ENCODE measurements at regions not wholly inside any gene's neighbourhood (a gene's known extent, or its start where the extent isn't known, plus 50 kb on each side); places are given as distances from the start of the nearest gene placed in this dataset.

GRCh38 chr4:164359881-164360280 is 394.1 kb upstream of the SMIM31 start:
- TF ChIP-seq CTCF (IDR thresholded peaks at IDR 0.05): no peak
- TF ChIP-seq POLR2AphosphoS5 (IDR thresholded peaks at IDR 0.05): no peak
- TF ChIP-seq POLR2A (IDR thresholded peaks at IDR 0.05): no peak

All from suprapubic skin (tissue), 4 donors.